Daoy (cell line): ENCODE measurements at regions not wholly inside any gene's neighbourhood (a gene's known extent, or its start where the extent isn't known, plus 50 kb on each side); places are given as distances from the start of the nearest gene placed in this dataset.

Experiments
- DNase-seq: peaks from one replicate; pipeline ENCODE4 v3.0.0-alpha.2; 2015; ENCODE audit warnings: low read depth

DNA sequence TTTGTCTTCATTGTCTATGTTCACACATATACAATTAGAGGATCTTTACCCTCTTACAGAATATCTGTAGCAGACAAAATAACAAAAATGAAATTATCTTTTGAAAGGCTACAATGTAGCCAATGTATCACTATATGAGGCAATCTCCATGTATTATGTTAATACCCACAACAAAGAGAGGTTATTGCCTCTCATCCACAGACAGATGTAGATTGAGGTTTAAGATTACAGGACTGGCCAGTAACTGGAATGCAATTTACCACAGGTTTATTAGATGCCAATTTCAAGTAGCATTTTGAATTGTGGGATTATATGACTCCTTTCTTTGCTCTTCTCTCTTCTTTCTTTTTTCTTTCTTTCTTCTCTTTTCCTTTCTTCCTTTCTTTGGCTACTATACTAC is 242.6 kb downstream of the ANKRD50 start:
- DNase-seq = no peak

DNA sequence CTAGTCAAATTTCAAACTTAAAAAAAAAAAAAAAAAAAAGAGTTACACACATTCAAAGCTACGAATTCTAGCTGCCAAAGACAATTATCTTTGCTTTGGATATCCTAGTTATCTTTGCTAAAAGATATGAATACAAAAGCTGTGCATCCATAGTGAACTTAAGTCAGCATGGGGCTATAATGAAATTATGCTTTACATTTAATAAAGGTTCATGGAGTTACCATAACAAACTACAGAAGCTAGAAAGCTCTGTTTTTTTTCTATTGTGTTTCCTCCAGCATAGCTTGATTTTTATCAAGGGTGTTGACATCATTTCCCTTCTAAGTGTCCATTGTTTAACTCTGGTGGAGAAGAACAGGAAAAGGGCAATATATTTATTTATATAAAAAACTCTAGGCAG is 234.1 kb downstream of the ANKRD50 start:
- no peak for DNase-seq

- DNase-seq = no peak
Observed at GRCh38 chr4:124480061-124480460, 232.5 kb downstream of the ANKRD50 start.

DNA sequence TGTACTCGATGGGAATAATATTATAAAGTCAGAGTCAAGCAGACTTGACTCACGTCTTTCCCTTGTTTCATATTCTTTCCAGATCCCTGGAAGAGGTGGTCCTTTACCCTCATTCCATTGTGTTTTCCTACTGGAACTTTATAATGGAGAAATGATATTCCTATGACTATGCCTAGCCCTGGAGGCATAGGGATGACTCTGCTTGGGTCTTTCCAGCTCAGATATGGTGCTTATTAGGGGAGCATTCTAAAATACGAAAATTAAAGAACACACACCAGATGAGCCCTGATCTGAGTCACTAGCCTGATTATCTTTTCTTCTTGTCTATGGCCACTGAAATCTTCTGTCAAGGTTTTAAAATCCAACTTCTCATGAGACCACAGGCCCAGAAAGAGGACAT is 231.4 kb downstream of the ANKRD50 start:
- DNase-seq = no peak

- DNase-seq = no peak
Observed at GRCh38 chr4:124483048-124483906, 229.3 kb downstream of the ANKRD50 start.

GRCh38 chr4:124484008-124484407 is 228.5 kb downstream of the ANKRD50 start:
- no peak for DNase-seq

DNA sequence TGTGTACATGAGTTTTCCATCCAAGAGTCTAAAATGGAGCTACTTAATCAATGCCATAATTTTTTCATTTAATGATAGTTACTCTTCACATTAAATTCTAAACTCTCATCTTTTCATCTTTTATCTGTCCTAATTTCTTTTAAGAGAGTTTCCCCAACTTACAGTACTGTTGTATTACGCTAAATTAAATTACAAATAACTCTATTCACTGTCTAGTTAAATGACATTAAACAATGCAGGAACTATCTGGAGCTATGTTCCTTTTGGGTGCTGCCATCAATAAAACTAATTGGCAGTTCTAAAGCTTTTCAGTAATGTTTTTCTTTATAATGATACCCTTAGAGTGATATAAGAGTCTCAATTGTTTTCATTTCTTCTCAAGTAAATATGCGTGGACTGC is 227.6 kb downstream of the ANKRD50 start:
- DNase-seq = no peak

- no peak for DNase-seq
Observed at GRCh38 chr4:124486423-124486822, 226.1 kb downstream of the ANKRD50 start.

DNA sequence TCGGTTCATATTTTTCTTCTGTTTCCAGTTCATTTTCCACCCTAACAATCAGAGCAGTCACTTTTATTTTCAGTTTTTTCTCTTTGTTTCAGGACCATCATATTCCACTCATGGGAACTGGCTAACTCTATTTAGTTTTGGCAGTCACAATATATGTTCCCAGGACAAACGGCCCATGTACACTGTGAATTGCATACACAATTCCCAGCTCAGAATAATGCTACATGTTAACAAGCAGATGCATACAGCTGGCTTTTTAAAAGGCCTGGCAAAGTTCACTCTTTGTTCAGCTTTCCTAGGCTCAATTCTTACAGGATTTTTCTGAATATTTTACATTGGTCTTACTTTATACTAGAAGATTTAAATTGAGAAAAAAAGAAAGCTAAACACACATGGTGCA is 224.9 kb downstream of the ANKRD50 start:
- DNase-seq = no peak

GRCh38 chr4:124491361-124492145 is 221.0 kb downstream of the ANKRD50 start:
- no peak for DNase-seq

DNA sequence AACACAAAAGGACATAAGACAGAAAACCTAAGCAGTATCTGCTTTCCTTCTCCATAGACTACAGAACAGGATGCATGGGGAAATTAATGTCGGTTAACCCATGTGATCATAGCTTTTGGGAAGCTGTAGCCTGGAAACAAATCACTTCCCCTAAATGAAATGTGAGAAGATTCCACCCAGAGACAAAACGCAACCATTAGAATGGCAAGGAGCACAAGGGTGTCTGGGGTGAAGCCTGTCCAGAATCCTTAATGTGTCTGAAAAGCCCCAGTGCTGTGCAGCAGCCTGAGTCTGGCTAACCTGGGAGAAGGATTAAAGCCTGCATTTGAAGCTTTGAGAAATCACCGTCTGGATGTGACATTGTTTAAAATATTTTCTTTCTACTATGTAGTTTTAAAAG is 213.3 kb downstream of the ANKRD50 start:
- peak; percentile 4 for DNase-seq

- DNase-seq = no peak
Observed at GRCh38 chr4:124501576-124501975, 211.0 kb downstream of the ANKRD50 start.

- DNase-seq = no peak
Observed at GRCh38 chr4:124504431-124504830, 208.1 kb downstream of the ANKRD50 start.

GRCh38 chr4:124505211-124505610 is 207.3 kb downstream of the ANKRD50 start:
- DNase-seq = no peak

DNA sequence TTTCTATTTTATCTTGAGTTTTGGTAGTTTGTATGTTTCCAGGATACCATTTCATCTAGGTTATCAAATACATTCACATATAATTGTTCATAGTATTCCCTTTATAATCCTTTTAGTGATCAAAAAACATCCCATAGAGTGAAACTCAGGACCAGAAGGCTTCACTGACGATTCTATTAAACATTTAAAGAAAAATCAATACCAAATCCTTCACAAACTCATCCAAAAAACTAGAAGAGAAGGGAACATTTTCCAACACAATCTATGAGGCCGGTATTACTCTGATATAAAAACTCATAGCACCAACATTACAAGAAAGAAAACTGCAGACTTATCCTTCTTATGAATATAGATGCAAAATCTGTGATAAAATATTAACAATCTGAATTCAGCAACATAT is 203.4 kb downstream of the ANKRD50 start:
- DNase-seq = no peak

- DNase-seq = no peak
Observed at GRCh38 chr4:124514588-124514987, 197.9 kb downstream of the ANKRD50 start.

DNA sequence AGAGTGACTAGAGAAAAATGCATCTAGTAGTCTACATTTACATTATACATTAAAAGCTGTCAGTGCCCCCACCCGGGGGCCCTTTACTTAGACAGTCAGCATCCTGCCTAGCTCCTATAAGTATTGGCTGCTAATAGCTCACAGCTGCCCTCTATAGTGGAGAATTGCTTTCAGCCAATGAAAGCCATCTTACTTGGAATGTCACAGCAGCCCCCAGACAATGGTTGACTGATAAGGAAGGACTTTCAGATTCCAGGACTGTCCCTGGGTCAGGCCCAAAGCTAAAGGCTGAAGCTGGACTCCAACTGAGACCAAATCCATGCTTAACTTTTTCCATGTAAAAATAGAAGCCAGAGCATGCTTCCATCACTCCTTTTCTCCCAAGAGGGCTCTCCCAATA is 196.9 kb downstream of the ANKRD50 start:
- no peak for DNase-seq

GRCh38 chr4:124519196-124519595 is 193.3 kb downstream of the ANKRD50 start:
- DNase-seq = no peak

DNA sequence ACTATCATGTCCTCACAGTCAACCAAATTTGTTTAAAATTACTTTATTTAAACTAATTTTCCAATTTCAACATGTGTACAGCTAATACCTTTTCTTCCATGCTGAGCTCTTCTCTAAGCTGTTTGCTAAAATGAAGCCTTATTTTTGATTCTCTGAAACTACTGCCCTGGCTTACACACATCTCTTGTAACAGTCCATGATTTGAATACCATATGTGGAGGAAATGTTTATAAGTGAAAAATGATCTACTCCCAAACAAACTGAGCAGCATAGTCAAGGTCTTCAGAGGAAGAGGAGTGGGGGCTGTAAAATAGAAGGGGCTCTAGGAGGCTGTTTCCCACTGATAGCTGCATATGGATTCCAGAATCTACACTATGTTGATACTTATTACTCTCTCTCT is 188.7 kb downstream of the ANKRD50 start:
- DNase-seq = no peak

DNA sequence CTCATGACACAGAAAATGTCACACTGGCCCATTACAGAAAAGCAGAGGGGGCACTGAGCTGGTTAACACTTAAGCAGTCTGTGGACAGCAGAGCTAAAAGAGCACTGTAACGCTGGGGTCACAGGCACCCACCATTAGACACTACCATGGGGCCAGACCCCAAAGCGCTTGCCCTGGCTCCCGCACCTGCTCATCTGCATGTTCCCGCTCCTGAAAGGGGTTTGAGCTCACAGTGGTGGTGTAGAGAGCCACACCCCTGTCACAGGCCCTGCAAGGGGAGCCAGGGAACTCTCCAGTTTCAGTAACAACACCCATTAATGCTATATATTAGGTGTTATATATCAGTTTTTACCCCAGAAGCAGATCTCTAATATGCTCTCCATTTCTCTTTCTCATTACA is 187.0 kb downstream of the ANKRD50 start:
- no peak for DNase-seq

- DNase-seq = no peak
Observed at GRCh38 chr4:124526331-124526730, 186.2 kb downstream of the ANKRD50 start.

DNA sequence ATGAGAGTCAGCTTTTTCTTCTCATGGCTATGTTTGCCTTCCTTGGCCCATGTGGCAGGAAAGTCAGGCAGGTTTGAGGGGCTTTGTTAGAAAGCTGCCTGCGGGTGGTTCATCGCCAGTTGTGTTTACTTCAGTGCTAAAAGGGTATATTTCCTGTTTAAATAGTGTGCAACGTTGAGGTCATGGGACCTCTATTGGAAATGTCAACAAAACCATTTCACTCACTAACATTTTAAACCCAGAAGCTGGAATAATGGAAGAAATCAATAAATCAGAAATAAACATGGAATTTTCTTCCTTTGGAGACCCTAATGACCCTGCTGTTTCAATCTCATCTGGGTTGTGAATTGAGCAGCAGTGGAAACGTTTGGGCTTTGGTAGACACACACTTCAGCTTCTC is 185.8 kb downstream of the ANKRD50 start:
- DNase-seq = no peak

DNA sequence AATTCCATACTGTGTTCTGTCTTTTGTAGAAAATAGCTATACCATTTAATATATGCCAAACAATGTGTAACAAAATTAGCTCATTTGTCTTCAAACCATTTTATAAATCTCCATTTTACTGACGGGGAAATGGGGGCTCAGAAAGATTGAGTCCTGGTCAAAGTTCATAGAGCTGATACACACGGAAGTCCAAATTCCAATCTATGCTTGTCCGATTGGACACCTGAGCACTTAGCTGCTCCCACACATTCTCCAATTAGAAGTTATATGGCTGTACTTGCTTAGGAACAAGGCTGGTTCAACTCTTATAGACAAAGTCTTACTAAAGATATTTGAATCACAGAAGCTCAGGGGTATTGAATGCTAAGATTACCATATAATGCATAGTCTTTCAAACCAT is 185.2 kb downstream of the ANKRD50 start:
- no peak for DNase-seq
